ENCODE measurements at regions not wholly inside any gene's neighbourhood (a gene's known extent, or its start where the extent isn't known, plus 50 kb on each side); places are given as distances from the start of the nearest gene placed in this dataset.

DNA sequence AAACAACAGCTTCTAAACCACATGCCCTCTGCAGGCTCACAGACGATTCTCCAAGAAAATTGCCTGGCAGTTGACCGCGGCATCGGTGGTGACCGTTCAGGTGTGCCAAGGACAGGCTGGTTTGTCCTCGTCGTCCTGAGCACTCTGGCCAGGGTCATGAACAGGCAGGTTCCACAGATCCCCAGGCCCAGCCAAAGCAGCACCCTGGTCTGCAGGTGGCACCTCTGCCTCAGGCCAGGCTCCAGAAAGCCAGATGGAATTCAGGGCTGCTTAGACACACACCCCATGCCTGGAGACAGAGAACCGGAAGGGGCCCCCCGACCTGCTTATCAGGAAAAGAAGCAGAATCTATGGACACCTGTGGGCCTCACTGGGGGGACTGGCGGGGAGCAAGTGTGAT, 338.7 kb downstream of the BRD1 start:
- no peak for DNase-seq (ENCODE audit: low read depth in 1 of 2, low spot score in 1 of 2)
- TF ChIP-seq GABPA (IDR thresholded peaks at IDR 0.05; ENCODE audit: low read depth): no peak
- no peak for TF ChIP-seq SPI1 (IDR thresholded peaks at IDR 0.05; ENCODE audit: borderline replicate concordance, low read depth)
- no peak overlapping the region for H3K27ac ChIP-seq (replicated peaks)
- no peak overlapping the region for H3K4me3 ChIP-seq (replicated peaks; ENCODE audit: insufficient read depth, low read length)
- no peaks in the 10 kb centered on the region for H3K27me3 ChIP-seq (ENCODE audit: insufficient read depth, poor library complexity, severe bottlenecking)

DNA sequence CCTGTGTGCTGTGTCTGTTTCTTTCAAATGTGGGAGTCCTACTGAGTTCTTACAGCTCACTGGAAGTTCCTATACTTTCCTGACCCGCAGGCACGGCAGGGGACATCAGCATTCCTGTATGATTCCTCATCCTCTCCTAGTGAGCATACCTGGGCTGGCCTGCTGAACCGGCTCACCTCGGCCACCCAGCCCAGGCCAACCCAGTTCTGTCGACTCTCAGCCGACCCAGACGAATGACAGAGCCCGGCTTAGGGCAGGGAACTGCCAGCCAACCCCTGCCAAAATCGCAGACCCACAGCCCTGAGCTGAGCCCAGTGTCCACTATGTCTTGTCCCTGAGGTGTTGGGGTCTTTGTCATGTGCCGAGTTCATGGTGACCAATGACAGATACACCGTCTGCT, 339.7 kb downstream of the BRD1 start:
- Histone ChIP-seq H3K4me3 (replicated peaks; ENCODE audit: insufficient read depth, low read length) (no peak overlapping the region), H3K27ac (replicated peaks) (no peak overlapping the region), H3K27me3 (ENCODE audit: insufficient read depth, poor library complexity, severe bottlenecking) (no peaks in the 10 kb centered on the region)
- TF ChIP-seq POLR2AphosphoS5 (IDR thresholded peaks at IDR 0.05; ENCODE audit: low read depth) (no peak), GABPA (IDR thresholded peaks at IDR 0.05; ENCODE audit: low read depth) (no peak), SPI1 (IDR thresholded peaks at IDR 0.05; ENCODE audit: borderline replicate concordance, low read depth) (no peak)
- TF ChIP-seq, protein P1, sequence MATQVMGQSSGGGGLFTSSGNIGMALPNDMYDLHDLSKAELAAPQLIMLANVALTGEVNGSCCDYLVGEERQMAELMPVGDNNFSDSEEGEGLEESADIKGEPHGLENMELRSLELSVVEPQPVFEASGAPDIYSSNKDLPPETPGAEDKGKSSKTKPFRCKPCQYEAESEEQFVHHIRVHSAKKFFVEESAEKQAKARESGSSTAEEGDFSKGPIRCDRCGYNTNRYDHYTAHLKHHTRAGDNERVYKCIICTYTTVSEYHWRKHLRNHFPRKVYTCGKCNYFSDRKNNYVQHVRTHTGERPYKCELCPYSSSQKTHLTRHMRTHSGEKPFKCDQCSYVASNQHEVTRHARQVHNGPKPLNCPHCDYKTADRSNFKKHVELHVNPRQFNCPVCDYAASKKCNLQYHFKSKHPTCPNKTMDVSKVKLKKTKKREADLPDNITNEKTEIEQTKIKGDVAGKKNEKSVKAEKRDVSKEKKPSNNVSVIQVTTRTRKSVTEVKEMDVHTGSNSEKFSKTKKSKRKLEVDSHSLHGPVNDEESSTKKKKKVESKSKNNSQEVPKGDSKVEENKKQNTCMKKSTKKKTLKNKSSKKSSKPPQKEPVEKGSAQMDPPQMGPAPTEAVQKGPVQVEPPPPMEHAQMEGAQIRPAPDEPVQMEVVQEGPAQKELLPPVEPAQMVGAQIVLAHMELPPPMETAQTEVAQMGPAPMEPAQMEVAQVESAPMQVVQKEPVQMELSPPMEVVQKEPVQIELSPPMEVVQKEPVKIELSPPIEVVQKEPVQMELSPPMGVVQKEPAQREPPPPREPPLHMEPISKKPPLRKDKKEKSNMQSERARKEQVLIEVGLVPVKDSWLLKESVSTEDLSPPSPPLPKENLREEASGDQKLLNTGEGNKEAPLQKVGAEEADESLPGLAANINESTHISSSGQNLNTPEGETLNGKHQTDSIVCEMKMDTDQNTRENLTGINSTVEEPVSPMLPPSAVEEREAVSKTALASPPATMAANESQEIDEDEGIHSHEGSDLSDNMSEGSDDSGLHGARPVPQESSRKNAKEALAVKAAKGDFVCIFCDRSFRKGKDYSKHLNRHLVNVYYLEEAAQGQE (IDR thresholded peaks at IDR 0.05; ENCODE audit: insufficient replicate concordance, low read depth): no peak
- TF ChIP-seq, protein P2, sequence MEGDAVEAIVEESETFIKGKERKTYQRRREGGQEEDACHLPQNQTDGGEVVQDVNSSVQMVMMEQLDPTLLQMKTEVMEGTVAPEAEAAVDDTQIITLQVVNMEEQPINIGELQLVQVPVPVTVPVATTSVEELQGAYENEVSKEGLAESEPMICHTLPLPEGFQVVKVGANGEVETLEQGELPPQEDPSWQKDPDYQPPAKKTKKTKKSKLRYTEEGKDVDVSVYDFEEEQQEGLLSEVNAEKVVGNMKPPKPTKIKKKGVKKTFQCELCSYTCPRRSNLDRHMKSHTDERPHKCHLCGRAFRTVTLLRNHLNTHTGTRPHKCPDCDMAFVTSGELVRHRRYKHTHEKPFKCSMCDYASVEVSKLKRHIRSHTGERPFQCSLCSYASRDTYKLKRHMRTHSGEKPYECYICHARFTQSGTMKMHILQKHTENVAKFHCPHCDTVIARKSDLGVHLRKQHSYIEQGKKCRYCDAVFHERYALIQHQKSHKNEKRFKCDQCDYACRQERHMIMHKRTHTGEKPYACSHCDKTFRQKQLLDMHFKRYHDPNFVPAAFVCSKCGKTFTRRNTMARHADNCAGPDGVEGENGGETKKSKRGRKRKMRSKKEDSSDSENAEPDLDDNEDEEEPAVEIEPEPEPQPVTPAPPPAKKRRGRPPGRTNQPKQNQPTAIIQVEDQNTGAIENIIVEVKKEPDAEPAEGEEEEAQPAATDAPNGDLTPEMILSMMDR (IDR thresholded peaks at IDR 0.05; ENCODE audit: insufficient read depth, low read length): no peak
- DNase-seq (ENCODE audit: low read depth in 1 of 2, low spot score in 1 of 2): no peak

DNA sequence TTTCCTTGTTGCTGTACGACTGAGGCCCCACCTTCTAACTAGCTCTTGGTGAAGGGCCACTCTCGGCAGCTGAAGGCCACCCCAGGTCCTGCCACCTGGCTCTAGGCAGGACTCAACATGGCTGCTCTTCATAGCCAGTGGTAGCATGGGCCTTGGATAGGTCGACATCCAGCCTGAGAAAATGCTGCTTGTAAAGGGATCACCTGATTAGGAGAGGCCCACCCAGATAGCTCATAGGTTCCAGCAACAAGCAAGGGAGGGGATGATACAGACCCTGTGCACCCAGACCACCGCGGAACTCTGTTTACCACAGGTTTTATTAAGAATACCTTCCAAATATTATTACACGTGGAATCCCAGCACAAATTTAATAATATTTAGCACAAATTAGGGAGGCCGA, 341.4 kb downstream of the BRD1 start:
- Histone ChIP-seq H3K27me3 (ENCODE audit: insufficient read depth, poor library complexity, severe bottlenecking) (peaks cover 5% of the 10 kb centered on the region), H3K27ac (replicated peaks) (peak overlapping the region; percentile 54; the same call in 1 of the 2 replicates), H3K4me3 (replicated peaks; ENCODE audit: insufficient read depth, low read length) (no peak overlapping the region)
- DNase-seq (ENCODE audit: low read depth in 1 of 2, low spot score in 1 of 2): no peak
- TF ChIP-seq GABPA (IDR thresholded peaks at IDR 0.05; ENCODE audit: low read depth) (no peak), POLR2AphosphoS5 (IDR thresholded peaks at IDR 0.05; ENCODE audit: low read depth) (no peak), SPI1 (IDR thresholded peaks at IDR 0.05; ENCODE audit: borderline replicate concordance, low read depth) (no peak)
- TF ChIP-seq, protein P2 (IDR thresholded peaks at IDR 0.05; ENCODE audit: insufficient read depth, low read length): no peak
- TF ChIP-seq, protein P1 (IDR thresholded peaks at IDR 0.05; ENCODE audit: insufficient replicate concordance, low read depth): no peak

DNA sequence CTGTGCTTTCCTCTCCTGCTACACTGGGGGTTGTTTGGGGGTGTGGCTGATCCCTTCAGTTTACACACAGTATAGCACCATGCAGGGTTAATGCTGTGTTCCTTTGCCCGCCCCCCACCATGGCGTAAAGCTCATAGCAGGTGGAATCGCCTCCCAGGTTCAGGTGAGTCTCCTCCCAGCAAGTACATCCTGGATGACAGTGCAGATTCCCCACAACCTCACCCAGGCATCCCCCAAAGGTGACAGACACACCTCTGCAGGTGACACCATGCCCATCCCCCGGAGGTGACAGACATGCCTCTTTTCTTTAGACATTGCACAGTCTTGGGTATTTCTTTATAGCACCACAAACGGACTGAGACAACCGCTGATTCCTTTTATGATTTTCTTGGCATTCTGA, 343.7 kb downstream of the BRD1 start:
- no peak overlapping the region for H3K4me3 ChIP-seq (replicated peaks; ENCODE audit: insufficient read depth, low read length)
- no peak for DNase-seq (ENCODE audit: low read depth in 1 of 2, low spot score in 1 of 2)
- no peak overlapping the region for H3K27ac ChIP-seq (replicated peaks)
- TF ChIP-seq POLR2AphosphoS5 (IDR thresholded peaks at IDR 0.05; ENCODE audit: low read depth) (no peak), GABPA (IDR thresholded peaks at IDR 0.05; ENCODE audit: low read depth) (no peak), SPI1 (IDR thresholded peaks at IDR 0.05; ENCODE audit: borderline replicate concordance, low read depth) (no peak)
- TF ChIP-seq, protein P1 (IDR thresholded peaks at IDR 0.05; ENCODE audit: insufficient replicate concordance, low read depth): no peak
- TF ChIP-seq, protein P2 (IDR thresholded peaks at IDR 0.05; ENCODE audit: insufficient read depth, low read length): no peak
- peaks cover 5% of the 10 kb centered on the region for H3K27me3 ChIP-seq (ENCODE audit: insufficient read depth, poor library complexity, severe bottlenecking)

All from HL-60 (cell line).